ENCODE measurements at regions not wholly inside any gene's neighbourhood (a gene's known extent, or its start where the extent isn't known, plus 50 kb on each side); places are given as distances from the start of the nearest gene placed in this dataset.

DNA sequence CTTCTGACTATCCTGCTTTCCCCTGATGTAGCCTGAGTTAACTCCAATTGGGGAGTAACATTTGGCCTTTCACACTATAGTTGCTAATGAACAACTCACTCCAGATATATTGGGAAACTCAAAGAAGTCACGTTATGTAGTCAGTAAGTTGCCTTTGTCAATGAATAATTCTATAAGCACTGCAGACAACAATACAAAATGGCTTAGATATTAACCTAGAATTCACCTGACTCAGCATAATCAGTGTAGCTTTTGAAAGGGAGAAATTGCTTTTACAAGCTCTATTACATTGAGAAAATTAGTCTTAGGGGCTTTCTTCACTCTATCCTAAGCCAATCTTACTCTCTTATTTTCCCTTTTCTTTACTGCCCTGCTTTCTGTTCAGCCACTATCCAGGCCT is 303.5 kb upstream of the NR5A2 start:
- no peak for DNase-seq

DNA sequence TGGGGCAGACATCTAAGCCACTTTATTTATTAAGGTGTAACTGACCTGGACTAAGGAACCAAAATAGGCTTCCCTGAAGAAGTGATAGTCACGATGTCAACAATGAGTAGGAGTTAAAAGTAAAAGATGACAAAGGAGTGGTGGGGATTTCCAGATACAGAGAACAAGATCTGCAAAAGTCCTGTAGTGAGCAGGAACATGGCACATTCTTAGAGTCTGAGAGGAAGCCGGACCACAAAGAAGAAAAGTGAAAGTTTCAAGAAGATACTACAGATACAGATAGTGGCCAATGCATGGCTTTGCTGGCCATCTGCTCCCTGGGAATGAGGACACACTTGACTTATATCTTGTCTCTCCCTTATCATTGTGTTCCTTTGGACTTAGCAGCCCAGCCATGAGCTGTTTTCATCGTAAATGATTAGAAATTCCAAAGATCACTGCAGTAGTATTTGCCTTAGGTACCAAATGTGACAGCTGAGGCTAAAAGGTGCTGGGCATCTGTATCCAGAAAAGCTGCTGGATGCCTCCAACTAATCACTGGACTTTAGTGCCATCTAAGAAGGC is 302.4 kb upstream of the NR5A2 start:
- no peak for DNase-seq

DNA sequence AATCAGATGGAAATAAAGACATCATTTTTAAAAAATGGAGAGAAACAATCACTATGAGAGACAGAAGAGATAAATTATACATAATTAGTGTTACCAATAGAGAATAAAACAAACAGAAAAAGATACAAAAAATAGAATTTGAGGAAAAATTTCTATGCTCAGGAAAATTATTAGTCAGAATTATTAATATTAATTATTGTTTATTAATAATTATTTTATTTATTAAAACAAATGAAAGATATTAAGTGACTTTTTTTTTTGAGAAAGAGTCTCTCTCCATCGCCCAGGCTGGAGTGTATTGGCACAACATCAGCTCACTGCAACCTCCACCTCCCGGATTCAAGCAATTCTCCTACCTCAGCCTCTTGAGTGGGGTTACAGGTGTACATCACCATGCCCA is 299.8 kb upstream of the NR5A2 start:
- no peak for DNase-seq

DNA sequence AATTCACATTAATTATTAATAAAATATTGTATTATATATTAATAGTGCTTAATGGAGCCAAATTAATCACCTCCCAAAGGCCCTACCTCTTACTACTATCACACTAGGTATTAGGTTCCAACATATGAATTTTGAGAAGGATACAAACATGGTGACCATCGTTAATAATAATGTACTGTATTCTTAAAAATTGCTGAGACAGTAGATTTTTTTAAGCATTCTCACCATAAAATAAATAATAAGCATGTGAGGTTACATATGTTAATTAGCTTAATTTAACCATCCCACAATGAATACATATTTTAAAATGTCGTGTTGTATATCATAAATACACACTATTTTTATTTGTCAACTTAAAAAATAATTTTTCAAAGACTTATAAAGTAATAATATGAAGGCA is 299.2 kb upstream of the NR5A2 start:
- no peak for DNase-seq

GRCh38 chr1:199733125-199733524 is 294.4 kb upstream of the NR5A2 start:
- DNase-seq = no peak

DNA sequence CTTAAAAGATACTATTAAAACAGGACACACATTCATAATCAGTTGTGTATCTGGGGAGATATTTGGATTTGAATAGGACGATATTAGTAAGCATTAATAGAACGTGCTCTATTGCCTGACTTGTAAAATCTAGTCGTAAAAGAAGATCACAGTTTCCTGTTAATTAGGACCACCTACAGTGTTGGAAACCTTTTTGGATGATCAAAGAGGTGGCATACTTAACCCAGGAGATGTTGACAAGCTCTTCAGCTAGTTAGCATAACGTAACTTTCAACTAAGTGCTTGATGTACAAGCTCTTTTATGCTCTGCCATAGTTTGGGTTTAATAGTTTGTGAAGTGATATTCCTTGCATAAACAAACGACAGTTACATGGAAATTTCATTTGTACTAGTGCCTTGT is 293.3 kb upstream of the NR5A2 start:
- no peak for DNase-seq

GRCh38 chr1:199735660-199736059 is 291.9 kb upstream of the NR5A2 start:
- DNase-seq = no peak

DNA sequence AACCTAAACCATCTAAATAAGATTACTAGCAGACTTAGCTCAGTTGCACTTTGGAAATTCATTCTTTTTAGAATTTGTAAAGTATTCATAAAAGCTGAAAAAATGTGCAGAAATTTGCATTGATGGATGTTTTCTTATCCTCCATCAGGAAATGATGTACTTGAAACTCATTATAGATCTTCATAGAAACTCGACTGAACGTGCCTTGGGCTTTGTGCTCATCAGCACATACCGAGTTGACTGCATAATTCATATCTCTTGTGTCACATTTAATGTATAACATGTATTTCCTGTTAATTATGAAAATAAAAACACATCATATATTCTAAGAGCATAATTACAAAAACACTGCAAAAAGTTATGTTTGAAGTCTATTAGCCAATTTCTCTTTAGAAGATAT is 290.9 kb upstream of the NR5A2 start:
- no peak for DNase-seq

- no peak for DNase-seq
These were observed 285.9 kb upstream of the NR5A2 start for GRCh38 chr1:199741586-199741985.

DNA sequence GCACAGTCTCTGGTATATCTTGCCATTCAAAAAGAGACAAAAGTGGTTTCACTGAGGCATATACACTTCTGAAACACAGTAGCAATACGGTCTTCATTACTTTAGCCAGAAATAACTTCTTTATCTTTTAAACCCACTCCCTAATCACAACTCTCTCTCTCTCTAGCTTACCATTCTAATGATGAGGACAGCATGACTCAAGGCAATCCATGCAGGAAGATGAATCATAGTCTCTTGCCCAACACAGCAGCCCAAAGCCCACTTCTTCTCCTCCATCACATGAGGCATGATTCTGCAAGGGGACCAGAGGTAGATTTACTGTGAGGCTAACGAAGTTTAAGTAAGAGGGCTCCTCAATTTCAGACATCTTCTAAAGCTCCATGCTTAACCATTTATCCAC is 285.0 kb upstream of the NR5A2 start:
- DNase-seq = no peak

GRCh38 chr1:199743227-199743626 is 284.3 kb upstream of the NR5A2 start:
- no peak for DNase-seq

DNA sequence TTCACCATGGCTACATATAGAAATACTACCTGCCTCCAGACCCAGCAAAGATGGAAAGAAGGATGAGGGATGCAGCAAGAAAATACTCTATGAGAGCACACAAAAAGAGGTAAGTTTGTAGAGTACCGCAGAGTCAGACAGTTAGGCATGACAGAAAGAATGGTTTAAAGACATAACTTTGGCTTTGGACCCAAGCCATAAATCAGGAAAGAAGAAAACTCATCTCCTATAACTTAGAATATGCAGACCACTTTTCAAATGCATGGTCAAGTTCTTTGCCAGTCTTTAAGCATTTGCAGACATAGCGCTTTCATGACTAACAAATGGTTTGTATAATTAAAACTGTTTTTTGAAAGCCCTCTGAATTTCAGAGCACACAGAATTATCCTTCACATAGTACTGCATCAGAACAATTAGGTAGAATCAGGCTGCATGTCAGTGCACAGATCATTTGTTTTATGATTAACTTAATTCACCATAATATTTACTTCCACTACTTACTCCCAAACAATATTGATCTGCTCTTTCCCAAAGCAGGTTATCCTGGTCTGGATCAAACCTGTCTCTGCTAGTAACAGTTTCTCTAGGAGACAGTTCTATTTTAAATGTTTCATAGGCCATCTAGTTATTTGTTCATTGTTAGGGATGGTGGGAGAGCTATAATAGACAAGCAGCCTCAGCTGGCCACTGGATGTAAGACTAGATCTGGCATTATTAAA is 280.7 kb upstream of the NR5A2 start:
- no peak for DNase-seq

DNA sequence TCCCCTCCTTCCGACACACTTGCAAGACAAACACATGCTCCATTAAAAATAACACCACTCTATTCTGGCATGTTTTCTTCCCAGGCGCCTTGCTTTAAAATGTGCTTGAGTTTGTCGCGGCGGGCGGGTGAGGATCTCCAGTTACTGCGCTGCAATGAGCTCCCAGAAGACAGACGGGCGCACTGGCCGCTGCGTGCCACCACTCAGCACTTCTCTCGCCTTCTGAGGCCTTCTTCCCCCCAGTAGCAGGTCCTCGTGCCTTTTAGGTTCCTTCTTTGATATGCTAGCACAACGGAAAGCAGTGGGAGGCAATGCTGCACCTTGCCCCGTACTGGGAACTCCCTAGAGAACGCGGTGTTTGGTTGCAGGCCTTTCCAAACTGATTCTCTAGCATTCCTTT is 279.5 kb upstream of the NR5A2 start:
- no peak for DNase-seq

GRCh38 chr1:199751506-199751905 is 276.0 kb upstream of the NR5A2 start:
- no peak for DNase-seq

DNA sequence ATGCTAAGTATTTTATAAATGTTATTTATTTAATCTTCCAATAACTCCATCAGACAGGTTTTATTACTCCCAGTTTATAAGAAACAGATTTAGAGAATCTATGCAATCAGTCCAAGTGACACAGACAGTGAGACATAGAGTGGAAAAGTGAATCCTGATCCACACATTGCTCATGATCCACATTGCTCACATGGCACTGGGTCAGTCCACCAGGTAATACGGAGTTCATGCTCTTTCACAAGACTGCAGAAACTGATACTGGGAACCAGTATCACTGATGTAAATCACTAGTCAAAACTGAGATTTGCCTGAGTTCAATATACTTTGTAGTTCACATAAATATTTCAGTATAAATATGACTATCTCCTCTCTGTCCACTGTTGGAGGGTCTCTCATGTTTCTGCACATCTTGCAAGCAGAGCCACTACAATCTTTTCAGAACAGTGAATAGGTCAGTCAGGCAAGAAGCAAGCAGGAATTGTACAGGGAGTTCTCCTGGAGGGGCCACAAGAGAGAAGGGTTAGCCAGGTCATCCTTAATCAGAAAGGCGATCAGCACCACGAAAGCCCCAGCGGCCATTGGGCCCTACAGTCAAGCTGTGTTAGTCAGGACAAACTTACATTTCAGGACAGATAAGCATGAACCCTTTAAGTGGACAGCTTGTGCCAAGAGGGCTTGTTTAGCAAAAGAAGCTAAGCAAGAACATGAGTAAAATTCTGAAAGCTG is 275.4 kb upstream of the NR5A2 start:
- no peak for DNase-seq

- no peak for DNase-seq
These were observed 274.9 kb upstream of the NR5A2 start for GRCh38 chr1:199752688-199753027.

GRCh38 chr1:199753513-199753912 is 274.0 kb upstream of the NR5A2 start:
- no peak for DNase-seq

- DNase-seq = no peak
These were observed 271.4 kb upstream of the NR5A2 start for GRCh38 chr1:199756066-199756465.

GRCh38 chr1:199758626-199759255 is 268.8 kb upstream of the NR5A2 start:
- DNase-seq = no peak

GRCh38 chr1:199759268-199759730 is 268.2 kb upstream of the NR5A2 start:
- DNase-seq = no peak

DNA sequence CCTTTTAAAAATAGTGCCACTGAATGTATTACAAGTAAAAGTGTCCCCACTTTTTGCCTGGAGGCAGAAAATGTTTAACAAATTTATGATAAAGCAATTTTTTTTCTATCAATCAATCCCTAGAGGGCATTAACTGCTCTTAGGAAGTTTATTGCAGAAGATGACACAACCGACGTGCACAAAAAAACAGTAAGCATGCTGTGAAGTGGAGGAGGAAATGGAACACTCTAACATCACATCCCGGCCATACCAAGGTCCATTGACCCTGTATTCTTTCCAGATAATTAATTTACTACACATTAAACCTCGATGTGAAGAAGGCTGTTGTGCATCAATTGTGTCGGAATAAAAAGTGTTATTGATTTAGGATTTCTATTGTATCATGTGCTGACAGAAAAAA is 264.9 kb upstream of the NR5A2 start:
- DNase-seq = no peak

DNA sequence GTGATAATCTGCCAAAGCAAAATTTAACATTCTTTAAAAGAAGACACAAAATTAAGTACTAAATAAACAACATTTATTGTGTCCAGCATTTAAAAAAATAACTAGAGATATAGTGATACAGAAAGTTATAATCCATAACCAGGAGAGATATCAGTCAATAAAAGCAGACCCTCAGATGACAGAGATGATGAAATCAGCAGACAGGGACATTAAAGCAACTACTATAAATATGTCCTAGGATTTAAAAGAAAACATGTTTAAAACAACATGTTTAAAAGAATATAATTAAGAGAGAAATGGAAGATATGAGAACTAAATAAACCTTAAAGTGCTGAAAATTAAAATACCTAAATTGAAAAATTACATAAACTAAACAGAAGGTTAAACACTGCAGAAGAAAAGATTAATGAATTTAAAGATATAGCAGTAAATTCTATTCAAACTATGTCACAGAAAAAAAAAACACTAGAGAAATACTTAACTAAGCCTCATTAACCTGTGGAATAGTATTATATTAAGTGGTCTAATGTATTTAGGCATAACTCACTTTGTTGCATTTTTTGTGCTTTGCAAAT is 261.2 kb upstream of the NR5A2 start:
- no peak for DNase-seq

DNA sequence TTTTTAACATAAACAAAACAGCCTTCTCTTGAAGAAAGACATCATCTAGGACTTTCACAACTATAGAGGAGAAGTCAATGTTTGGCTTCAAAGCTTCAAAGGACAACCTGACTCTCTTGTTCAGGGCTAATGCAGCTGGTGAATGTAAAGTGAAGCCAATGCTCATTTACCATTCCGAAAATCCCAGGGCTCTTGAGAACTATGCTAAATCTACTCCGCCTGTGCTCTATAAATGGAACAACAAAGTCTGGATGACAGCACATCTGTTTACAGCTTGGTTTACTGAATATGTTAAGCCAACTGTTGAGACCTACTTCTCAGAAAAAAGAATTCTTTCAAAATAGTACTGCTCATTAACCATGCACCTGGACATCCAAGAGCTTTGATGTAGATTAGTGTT is 259.8 kb upstream of the NR5A2 start:
- DNase-seq = no peak
